ENCODE measurements at regions not wholly inside any gene's neighbourhood (a gene's known extent, or its start where the extent isn't known, plus 50 kb on each side); places are given as distances from the start of the nearest gene placed in this dataset.
A peak's percentile ranks its signal among the peaks of the same experiment; 100 is the strongest.
"Not testable (repeated sequence)": the region's sequence is repeated elsewhere in the genome, so short reads cannot be mapped to it uniquely, and the experiment has no call there.

DNA sequence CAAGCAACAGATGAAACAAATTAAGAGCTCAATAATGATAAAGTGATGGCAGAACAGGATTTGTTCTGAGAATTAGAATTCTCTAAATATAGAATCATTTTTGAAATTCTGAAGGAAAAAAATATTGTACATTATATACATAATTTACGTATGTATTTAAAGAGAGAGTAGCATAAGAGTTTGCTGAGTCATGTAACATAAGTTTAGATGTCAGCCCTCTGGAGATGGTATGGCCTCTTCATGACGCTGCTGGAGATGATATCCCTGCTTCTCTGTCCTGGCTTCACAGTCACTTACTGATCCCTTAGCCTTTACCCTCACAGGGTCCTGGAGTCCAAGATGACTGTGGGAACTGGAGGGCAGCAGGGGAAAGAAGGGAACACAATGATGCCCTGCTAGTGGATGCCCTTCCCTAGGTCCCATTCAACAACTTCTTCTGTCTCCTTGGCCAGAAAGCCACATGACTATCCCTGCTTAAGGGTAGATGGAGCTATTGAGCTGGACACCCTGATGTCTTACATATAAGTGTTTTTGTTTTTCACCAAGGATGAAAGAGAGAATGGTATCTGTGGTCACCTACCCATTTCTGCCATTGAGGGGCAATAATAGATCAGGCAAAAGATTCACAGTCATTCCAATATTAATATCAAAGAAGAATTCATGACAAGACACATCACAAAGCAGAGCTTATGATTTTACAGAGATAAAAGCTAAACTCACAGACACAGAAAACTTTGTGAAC is 753.1 kb downstream of the TBC1D22A start:
- DNase-seq, result peak; percentile 1

DNA sequence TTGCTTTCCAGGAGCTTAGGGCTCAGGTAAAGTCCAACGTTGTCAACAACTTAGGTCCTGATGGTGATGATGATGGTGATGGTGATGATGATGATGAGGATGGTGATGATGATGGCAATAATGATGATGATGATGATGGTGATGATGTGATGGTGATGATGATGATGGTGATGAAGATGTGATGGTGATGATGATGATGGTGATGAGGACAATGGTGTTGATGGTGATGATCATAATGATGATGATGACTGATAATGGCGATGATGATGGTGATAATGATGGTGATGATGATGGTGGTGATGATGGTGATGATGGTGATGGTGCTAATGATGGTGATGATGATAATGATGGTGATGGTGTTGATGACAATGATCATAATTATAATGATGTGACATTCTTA is 750.2 kb downstream of the TBC1D22A start:
- no peak for DNase-seq

DNA sequence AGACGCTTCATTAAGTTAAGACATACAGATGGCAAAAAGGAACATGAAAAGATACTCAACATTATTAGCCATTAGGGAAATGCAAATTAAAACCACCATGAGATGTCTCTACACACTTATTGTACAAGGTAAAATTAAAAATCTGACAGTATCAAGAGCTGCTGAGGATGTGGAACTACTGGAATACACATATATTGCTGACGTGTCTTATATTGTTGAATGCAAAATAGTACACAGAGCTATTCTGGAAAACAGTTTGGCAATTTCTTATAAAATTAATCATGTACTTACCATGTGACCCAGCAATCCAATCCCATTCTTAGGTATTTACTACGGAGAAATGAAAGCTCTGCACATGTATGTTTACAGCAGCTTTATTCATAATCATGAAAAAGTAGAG is 742.5 kb downstream of the TBC1D22A start:
- DNase-seq, result no peak

DNA sequence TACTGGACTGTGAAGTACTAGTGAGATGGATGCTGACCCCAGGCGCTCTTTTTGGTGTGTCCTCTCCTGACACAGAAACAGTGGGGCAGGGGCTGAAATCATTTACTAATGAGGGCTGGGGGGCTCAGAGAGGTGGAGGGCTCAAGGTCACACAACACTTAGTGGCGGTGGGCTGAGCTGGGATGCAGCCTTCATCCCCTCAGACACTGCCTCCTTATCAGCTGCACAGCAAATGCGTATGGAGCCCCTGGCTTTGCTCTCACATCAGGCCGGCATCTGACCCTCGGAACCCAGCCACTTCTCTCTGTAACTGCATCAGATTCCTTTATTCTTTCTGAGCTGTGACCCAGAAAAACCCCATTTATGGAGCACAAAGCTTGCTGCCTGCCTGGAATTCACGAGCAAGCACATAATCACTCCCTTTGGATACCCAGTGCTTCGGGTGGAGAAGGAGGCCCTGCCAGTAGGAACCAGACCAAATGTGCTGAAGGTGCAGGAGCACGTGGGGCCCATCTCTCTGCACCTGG is 736.6 kb downstream of the TBC1D22A start:
- no peak for DNase-seq

DNA sequence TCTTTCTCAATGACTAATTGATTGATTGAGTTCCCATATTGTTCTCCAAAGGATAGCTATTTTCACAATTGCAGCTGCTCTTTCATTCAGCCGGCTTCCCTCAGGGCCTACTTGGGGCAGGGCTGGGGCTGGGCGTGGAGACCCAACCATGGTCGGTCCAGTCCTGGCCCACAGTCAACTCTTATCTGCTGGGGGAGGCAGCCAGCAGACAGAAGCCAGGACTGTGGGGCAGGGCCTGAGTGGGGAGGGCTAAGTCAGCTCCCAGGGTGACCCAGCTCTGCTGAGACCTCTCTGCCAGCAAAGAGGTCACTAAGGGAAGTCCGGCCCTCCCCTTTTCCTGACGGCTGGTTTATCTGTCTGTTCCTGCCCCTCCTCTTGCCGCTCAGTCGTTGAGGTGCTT is 735.2 kb downstream of the TBC1D22A start:
- DNase-seq, result no peak

DNA sequence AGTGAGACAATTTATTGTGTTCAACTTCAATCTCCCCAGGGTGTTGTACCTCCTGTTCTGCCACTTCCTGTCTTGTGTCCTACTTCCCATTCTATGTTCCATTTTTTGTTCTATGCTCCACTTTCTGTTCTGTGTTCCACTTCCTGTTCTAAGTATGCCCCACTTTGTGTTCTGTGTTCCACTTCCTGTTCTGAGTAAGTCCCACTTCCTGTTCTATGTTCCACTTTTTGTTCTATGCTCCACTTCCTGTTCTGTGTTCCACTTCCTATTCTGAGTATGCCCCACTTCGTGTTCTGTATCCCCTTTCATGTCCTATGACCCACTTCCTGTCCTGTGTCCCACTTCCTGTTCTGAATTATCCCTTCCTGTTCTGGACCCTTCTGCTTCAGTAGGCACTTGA is 732.7 kb downstream of the TBC1D22A start:
- DNase-seq, result no peak

DNA sequence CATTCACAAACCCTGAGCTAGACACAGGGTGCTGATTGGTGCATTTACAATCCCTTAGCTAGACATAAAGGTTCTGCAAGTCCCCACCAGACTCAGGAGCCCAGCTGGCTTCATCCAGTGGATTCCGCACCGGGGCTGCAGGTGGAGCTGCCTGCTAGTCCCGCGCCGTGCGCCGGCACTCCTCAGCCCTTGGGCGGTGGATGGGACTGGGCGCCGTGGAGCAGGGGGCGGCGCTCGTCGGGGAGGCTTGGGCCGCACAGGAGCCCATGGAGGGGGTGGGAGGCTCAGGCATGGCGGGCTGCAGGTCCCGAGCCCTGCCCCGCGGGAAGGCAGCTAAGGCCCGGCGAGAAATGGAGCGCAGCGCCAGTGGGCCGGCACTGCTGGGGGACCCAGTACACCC is 725.7 kb downstream of the TBC1D22A start:
- DNase-seq, result not testable (repeated sequence)

DNA sequence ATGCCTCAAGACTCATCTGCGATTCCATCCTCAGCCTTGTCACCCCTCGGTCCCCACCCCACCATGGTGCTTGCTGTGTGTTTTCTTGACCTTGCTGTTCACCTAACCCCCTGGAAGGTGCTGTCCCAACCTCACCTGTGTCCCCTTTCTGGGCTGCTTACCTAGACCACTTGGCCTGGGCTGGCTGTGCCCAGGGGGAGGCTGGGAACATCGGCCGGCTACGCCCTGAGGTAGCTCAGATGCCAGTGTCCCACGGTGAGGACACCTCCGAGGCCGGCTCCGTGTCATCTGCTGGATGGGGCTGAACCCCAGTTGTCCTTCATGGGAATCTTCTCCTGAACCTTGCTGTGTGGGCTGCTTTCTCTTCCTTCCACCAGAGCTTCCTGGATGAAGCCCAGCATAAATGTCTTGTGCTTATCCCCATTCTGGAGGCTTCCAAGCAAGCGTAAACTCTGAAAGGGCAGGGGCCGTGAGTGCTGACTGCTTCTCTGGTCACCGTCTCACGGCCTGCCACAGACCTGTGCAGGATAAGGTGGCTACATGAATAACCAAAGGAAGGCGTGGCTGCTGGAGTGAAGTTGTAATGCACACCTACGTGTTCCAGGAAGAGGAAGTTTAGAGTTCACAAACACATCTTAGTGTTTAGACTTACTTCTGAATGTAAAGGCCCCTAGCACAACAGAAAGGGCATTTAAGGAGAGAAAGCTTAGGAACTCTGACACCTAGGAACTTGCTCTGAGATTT is 724.3 kb downstream of the TBC1D22A start:
- no peak for DNase-seq

DNA sequence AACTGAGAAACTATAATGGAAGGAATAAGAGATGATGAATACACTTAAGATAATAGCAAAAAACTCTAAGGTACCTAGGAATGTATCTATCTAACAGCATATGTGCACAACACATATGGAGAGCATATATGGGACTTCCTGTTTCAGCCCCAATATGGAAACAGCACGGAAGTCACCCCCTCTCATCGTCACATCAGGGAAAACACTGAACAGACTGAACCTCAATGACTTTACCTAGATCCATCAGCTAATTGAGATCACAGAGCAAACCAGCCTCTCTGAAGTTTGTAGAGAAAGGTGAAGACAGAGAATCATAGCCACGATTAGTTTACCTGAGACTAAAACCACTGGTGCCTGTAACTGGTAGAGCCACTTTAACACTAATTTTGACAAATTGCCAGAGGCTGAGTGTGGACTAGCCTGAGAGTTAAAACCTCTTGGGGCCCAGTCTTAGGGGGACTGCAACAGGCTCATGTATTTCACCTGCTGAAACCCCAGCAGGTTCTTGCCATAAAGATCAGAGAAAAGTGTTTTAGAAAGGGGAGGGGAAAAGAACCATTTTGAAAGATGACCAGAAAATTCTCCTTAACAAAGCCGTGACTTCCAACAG is 722.6 kb downstream of the TBC1D22A start:
- no peak for DNase-seq

DNA sequence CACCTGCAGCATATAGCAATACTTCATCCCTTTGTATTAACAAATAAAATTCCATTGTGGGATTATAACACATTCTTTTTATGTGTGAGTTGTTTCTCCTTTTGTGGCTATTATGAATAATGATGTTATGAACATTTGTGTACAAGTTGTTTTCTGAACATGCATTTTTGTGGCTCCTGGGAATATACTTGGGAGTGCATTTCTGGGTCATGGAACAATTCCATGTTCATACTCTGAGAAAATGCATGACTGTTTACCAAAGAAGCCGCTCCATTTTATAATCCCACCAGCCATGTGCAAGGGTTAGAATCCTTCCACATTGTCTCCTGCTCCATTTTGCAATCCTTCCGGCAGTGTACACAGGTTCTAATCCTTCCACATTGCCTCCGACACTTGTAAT is 713.8 kb downstream of the TBC1D22A start:
- no peak for DNase-seq

DNA sequence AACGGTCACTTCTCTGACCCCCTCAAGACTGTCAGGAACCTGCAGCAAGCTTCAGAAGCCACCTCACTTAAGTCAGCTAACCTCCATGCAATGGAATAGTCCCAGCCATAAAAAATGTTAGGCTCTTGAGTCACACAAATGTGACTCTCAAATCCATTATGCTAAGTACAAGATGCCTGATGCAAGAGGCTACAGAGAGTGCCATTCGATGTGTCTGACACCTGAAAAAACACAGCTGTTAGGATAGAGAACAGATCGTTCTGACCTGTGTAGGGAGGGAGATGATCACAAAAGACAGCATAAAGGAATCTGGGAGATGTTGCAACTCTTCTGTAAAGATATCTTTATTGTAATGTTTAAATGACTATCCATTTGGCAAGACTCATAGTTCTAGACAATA is 712.4 kb downstream of the TBC1D22A start:
- DNase-seq, result no peak

DNA sequence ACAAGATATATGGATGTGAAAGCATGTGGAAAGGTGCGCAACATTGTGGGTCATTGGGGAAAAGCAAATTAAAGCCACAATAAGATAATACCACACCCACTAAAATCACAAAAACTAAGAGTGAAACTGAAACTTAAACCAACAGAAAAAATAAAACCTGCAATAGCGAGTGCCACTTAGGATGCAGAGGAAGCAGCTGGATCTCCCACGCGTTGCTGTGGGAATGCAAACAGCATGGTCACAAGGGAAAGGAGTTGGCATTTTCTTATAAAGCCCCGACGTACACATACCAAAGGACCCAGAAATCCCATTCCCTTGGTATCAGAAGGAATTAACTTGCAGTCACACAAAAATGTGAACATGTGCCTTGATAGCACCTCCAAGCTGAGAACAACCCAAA is 712.0 kb downstream of the TBC1D22A start:
- DNase-seq, result no peak

DNA sequence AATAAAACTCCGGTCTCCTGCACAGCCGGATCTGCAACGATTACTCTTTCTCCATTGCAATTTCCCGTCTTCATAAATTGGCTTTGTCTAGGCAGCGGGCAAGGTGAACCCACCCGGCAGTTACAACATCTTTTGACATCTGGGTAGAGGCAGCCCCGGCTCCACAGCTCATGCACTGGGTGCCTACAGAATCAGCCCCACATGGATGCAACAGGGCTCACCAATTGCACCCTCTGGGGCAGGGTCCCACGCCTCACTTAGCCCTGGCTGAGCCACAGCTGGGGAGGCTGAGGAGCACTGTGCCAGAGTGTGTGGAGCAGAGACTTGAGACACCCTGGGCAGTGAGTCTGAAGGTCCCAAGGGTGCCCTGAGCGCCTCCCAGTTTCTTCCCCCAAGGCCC is 710.2 kb downstream of the TBC1D22A start:
- no peak for DNase-seq

DNA sequence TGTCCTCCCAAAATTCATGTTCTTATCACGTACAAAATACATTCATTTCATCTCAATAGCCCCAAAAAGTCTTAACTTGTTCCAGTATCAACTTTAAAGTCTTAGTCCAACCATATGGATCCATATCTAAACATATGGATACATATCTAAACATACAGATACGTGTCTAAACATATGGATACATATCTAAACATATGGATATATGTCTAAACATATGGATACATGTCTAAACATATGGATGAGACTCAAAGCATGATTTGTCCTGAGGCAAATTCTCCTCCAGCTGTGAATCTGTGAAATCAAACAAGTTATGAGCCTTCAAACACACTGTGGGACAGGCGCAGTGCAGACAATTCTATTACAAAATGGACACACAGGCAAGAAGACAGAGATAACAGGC is 709.0 kb downstream of the TBC1D22A start:
- no peak for DNase-seq

DNA sequence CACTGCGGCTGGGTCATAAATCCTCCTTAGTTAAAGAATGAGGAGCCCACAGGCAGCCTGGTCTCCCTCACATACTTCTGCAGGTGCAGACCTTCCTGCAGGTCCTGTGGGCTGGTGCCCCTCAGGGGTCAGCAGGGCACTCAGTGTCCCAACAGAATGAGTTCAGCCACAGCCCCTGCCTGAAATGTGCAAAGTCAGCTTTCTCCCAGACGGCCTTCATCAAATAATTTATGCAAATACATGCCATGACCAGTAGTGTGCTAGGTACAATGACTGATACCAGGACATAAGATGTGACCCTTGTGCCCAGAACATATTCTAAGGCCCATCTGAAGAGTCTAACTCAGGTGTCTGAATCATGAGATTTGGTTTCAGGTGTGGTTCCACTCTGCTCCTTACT is 703.4 kb downstream of the TBC1D22A start:
- DNase-seq, result no peak

DNA sequence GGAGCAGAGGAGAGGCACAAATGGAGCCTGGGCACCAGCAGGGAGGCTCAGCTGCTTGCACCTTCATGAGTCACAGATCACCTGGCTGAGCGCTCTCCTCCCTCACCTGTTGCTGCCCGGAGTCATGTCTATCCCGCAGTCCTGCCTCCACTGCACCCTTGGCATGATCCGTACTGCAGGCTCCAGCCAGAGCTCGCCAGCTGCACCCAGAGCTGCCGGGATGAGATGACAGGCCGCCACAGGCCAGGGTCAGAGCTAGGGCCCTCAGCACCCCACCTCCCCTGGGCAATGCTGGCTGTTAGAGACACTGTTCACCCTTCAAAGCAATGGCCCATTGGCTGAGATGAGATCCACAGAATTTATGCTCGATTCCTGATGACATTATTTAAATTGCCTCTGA is 702.8 kb downstream of the TBC1D22A start:
- DNase-seq, result no peak

DNA sequence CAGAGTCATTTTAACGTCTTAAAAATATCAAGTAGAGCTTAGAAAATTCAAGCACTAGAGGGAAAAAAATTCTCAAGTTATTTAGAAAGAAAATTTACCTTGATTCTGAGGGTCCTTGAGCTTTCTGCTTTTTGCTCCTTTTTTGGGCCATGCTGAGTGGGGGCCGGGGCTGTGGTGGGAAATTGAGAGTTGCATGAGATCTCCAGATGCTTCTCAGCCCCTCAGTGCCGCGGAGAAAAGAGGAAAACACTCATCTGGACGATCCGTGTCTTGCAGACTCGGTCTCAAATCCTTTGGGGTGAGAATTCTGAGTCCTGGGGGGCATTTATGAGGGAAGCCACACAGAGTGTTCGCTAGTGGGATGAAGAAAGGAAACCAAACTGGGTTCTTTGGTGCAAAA is 700.8 kb downstream of the TBC1D22A start:
- no peak for DNase-seq

DNA sequence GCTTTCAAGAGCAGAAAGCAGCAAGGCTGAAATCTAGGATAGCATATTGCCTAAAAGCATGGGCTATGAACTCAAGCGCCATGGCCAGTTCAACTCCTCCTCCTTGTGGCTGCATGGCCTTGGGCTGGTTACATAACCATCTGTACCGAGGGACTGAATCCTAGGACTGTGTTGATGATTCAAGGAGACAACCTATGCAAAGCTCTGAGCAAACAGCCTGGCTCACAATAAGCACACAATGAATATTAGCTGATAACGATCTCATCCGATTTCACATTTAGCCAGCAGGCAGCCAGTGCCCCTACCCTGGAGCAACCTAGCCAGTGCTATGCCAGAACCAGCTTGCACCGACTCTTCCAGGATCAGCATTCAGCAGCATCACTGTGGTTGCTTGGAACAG is 698.4 kb downstream of the TBC1D22A start:
- DNase-seq, result no peak

DNA sequence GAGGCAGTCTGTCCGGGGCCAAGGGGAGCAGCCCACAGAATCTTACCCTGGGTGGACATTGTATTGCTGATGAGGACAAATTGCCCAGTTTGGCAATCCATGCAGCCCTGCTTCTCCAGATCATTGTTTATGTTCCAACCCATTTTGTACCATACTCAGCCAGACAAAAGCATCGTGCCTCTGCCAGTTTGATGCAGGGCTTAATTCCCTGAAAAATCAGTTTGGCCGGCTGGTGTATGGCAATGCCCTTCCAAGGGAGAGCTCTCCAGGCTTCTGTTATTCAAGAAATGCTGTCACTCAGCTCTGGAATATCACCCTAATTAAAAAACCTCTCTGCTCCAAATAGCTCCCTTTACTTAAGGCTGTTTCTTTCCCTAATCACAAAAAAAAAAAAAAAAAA is 697.7 kb downstream of the TBC1D22A start:
- no peak for DNase-seq

DNA sequence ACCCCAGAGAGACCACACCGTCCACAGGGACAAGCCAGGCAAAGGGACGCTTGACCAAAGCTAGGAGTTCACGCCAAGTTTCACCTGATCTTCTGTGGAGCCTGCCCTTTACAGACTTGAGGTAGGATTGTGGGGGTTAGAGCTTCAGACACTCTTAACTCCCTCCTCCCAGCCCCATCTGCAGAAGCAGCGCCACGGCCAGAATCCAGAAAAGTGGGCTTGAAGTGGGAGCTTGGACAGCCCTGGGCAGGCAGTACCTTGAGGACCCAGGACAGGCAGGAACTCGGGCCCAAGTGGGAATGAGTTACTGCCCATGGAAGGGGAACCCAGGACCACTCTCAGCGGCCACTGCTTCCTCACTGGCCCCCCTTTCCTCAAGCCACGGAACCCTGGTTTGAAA is 695.9 kb downstream of the TBC1D22A start:
- DNase-seq, result no peak

DNA sequence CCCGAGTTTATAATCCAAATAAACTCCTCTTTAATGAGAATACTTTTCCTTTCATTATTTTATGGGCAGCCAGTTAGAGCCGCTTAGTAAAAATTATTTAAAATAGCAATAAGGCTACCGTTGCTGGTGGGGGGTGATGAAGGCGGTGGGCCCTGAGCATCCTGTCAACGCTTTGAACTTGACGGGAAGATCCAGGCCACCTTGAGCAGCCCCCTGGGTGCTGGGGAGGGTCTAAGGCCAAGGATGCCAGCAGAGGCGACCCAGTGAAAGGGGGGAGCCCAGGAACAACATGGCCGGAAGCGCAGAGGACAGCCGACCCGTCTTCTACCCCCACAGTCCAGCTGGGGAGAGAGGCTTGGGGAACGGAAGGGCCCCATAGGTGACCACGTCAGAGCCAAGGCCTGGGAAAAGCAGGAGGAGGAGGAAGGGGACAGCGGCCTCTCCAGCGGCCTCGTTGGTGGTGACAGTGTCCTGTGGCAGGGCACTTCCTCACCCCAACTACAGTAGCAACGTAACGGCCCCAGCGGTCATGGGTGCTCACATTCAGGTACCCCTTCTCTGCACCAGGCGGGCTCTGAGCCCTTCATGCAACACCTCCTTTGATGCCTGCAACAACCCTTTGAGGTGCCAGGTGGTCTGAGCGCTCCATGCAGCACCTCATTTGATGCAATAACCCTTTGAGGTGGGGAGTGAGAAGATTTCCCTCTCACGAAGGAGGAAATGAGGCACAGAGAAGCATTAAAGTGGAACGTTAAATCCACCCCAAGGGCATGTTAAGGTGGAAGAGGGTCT is 695.3 kb downstream of the TBC1D22A start:
- DNase-seq, result no peak

DNA sequence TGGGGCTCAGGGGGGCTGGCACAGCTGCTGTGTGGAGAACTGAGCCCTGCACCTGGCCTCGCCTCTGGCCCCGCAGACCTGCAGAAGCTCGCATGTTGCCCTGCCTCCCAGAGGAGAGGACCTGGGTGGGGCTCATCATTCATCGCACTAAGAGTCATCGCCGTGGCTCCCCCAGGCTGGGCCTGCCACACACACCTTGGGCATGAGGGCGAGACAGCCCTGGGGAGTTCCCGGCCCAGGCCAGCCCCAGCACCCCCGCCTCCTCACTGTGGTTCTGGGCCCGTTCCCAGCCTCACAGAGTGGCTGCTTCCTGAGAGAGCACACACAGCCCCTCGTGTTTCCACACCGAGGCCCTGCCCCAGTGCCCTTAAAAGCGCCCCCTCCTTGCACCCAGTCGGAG is 694.6 kb downstream of the TBC1D22A start:
- DNase-seq, result no peak

DNA sequence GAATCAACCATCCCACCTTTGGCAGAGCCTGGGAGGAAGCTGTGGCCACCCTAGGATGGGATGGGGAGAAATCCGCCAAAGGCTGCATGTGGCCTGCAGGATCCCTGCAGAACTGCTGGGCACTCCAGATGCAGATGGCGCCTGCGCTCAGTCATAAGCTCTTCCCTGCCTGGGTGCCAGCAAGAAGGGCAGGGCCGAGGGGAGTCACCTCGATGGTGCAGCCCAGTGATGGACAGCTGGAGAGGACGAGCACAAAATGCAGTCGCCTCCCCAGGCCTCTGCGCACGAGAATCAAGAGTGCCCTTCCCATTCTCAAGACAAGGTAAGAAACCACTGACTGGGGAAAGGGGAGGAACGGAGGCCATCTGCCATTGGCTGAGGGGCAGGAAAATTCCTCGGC is 693.6 kb downstream of the TBC1D22A start:
- no peak for DNase-seq
